ENCODE measurements at regions not wholly inside any gene's neighbourhood (a gene's known extent, or its start where the extent isn't known, plus 50 kb on each side); places are given as distances from the start of the nearest gene placed in this dataset.
A peak's percentile ranks its signal among the peaks of the same experiment; 100 is the strongest.

DNA sequence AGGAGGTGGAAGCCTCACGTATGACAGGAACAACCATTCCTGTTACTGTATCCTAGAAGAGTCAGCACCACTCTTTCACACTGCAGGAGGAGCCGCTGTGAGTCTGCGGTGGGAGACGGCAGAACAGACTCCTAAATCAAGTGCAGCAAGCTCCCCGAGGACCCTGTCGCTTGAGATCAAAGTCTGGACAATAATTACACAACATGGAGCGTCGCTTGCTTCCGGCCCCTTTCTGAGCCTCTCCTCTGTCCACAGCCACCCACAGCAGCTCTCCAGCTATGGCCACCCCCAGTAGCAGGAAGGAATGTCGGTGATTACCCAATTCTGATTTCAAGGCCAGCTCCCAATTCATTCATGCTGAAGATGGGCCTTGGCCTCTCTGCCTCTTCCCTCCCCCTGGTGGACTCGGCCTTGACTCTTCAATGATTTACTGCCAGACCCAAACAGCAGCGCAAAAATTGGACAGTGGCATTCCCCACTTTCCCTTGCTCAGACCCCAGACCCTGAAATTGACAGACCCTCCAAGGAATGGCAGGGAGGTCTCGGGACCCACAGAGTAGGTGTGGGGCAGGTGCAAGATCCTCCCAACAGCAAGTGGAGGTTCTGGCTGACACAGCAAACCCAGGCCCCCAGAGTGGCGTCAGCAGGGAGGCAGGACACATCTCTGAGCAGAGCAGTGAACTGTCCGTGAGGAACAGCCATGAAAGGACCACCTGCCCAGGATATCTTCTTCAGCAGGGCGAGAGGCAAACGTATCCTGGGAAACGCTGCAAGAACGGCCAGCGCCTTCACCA, 272.7 kb upstream of the DIO3 start (continued):
- TF ChIP-seq, protein P1, sequence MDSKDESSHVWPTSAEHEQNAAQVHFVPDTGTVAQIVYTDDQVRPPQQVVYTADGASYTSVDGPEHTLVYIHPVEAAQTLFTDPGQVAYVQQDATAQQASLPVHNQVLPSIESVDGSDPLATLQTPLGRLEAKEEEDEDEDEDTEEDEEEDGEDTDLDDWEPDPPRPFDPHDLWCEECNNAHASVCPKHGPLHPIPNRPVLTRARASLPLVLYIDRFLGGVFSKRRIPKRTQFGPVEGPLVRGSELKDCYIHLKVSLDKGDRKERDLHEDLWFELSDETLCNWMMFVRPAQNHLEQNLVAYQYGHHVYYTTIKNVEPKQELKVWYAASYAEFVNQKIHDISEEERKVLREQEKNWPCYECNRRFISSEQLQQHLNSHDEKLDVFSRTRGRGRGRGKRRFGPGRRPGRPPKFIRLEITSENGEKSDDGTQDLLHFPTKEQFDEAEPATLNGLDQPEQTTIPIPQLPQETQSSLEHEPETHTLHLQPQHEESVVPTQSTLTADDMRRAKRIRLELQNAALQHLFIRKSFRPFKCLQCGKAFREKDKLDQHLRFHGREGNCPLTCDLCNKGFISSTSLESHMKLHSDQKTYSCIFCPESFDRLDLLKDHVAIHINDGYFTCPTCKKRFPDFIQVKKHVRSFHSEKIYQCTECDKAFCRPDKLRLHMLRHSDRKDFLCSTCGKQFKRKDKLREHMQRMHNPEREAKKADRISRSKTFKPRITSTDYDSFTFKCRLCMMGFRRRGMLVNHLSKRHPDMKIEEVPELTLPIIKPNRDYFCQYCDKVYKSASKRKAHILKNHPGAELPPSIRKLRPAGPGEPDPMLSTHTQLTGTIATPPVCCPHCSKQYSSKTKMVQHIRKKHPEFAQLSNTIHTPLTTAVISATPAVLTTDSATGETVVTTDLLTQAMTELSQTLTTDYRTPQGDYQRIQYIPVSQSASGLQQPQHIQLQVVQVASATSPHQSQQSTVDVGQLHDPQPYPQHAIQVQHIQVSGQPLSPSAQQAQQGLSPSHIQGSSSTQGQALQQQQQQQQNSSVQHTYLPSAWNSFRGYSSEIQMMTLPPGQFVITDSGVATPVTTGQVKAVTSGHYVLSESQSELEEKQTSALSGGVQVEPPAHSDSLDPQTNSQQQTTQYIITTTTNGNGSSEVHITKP (CRISPR knock-in tag; IDR thresholded peaks at IDR 0.05; ENCODE audit: low read depth) = no peak
- TF ChIP-seq RNF2 (conservative IDR thresholded peaks at IDR 0.05; ENCODE audit: low read depth) (no peak; the same call in 1 of the 2 replicates), ZNF816 (CRISPR knock-in tag; IDR thresholded peaks at IDR 0.05; ENCODE audit: borderline replicate concordance) (peak; percentile 30; the same call in 1 of the 2 replicates), ZNF792 (CRISPR knock-in tag; IDR thresholded peaks at IDR 0.05) (no peak; the same call in 1 of the 2 replicates), CENPX (CRISPR knock-in tag; IDR thresholded peaks at IDR 0.05) (no peak), ZNF230 (CRISPR knock-in tag; IDR thresholded peaks at IDR 0.05) (no peak), ZNF652 (CRISPR knock-in tag; IDR thresholded peaks at IDR 0.05; ENCODE audit: borderline replicate concordance, low read depth) (peak; percentile 30; the same call in 1 of the 2 replicates), KAT8 (CRISPR knock-in tag; IDR thresholded peaks at IDR 0.05) (0 out of 2 replicates have a peak, but pooled peaks have one; percentile 35), ZNF530 (CRISPR knock-in tag; IDR thresholded peaks at IDR 0.05; ENCODE audit: low read depth) (no peak), ZNF605 (CRISPR knock-in tag; IDR thresholded peaks at IDR 0.05) (peak; percentile 52), STAT5B (CRISPR knock-in tag; IDR thresholded peaks at IDR 0.05) (0 out of 2 replicates have a peak, but pooled peaks have one; percentile 29), HES4 (CRISPR knock-in tag; IDR thresholded peaks at IDR 0.05; ENCODE audit: borderline replicate concordance) (0 out of 2 replicates have a peak, but pooled peaks have one; percentile 53), ELF1 (CRISPR knock-in tag; IDR thresholded peaks at IDR 0.05) (peak; percentile 44; the same call in 1 of the 2 replicates)
- TF ChIP-seq, protein P2, sequence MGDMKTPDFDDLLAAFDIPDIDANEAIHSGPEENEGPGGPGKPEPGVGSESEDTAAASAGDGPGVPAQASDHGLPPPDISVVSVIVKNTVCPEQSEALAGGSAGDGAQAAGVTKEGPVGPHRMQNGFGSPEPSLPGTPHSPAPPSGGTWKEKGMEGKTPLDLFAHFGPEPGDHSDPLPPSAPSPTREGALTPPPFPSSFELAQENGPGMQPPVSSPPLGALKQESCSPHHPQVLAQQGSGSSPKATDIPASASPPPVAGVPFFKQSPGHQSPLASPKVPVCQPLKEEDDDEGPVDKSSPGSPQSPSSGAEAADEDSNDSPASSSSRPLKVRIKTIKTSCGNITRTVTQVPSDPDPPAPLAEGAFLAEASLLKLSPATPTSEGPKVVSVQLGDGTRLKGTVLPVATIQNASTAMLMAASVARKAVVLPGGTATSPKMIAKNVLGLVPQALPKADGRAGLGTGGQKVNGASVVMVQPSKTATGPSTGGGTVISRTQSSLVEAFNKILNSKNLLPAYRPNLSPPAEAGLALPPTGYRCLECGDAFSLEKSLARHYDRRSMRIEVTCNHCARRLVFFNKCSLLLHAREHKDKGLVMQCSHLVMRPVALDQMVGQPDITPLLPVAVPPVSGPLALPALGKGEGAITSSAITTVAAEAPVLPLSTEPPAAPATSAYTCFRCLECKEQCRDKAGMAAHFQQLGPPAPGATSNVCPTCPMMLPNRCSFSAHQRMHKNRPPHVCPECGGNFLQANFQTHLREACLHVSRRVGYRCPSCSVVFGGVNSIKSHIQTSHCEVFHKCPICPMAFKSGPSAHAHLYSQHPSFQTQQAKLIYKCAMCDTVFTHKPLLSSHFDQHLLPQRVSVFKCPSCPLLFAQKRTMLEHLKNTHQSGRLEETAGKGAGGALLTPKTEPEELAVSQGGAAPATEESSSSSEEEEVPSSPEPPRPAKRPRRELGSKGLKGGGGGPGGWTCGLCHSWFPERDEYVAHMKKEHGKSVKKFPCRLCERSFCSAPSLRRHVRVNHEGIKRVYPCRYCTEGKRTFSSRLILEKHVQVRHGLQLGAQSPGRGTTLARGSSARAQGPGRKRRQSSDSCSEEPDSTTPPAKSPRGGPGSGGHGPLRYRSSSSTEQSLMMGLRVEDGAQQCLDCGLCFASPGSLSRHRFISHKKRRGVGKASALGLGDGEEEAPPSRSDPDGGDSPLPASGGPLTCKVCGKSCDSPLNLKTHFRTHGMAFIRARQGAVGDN (CRISPR knock-in tag; IDR thresholded peaks at IDR 0.05) = peak; percentile 79
- TF ChIP-seq, protein P3, sequence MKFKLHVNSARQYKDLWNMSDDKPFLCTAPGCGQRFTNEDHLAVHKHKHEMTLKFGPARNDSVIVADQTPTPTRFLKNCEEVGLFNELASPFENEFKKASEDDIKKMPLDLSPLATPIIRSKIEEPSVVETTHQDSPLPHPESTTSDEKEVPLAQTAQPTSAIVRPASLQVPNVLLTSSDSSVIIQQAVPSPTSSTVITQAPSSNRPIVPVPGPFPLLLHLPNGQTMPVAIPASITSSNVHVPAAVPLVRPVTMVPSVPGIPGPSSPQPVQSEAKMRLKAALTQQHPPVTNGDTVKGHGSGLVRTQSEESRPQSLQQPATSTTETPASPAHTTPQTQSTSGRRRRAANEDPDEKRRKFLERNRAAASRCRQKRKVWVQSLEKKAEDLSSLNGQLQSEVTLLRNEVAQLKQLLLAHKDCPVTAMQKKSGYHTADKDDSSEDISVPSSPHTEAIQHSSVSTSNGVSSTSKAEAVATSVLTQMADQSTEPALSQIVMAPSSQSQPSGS (CRISPR knock-in tag; IDR thresholded peaks at IDR 0.05) = peak; percentile 84; the same call in 1 of the 2 replicates
- TF ChIP-seq, protein P4, sequence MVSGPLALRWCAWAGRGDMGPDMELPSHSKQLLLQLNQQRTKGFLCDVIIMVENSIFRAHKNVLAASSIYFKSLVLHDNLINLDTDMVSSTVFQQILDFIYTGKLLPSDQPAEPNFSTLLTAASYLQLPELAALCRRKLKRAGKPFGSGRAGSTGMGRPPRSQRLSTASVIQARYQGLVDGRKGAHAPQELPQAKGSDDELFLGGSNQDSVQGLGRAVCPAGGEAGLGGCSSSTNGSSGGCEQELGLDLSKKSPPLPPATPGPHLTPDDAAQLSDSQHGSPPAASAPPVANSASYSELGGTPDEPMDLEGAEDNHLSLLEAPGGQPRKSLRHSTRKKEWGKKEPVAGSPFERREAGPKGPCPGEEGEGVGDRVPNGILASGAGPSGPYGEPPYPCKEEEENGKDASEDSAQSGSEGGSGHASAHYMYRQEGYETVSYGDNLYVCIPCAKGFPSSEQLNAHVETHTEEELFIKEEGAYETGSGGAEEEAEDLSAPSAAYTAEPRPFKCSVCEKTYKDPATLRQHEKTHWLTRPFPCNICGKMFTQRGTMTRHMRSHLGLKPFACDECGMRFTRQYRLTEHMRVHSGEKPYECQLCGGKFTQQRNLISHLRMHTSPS (CRISPR knock-in tag; IDR thresholded peaks at IDR 0.05; ENCODE audit: low read depth) = peak; percentile 53; the same call in 1 of the 2 replicates
- TF ChIP-seq, protein P5, sequence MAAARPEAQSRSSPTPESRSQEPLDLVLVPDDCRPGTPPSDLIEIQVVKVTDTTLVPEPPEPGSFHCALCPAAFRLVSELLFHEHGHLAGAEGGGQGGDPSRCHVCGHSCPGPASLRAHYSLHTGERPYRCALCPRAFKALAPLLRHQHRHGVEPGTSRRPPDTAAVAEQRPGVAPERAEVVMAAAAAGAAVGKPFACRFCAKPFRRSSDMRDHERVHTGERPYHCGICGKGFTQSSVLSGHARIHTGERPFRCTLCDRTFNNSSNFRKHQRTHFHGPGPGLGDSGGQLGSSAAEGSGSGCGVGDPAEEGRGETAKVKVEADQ (CRISPR knock-in tag; IDR thresholded peaks at IDR 0.05; ENCODE audit: borderline replicate concordance) = 0 out of 2 replicates have a peak, but pooled peaks have one; percentile 30
